HG03460 (cell line): ENCODE measurements at regions not wholly inside any gene's neighbourhood (a gene's known extent, or its start where the extent isn't known, plus 50 kb on each side); places are given as distances from the start of the nearest gene placed in this dataset.

ENCODE experiments used
- ATAC-seq: cut with Tn5 transposase; IDR thresholded peaks from one replicate; pipeline ENCODE4 v1.9.1; 2021; ENCODE audit not compliant: unreplicated experiment

GRCh38 chr14:87816416-87816815, 176.6 kb downstream of the GALC start:
- ATAC-seq: no peak

GRCh38 chr14:87815121-87815520, 177.9 kb downstream of the GALC start:
- no peak for ATAC-seq

GRCh38 chr14:87813686-87814085, 179.3 kb downstream of the GALC start:
- ATAC-seq: no peak

- ATAC-seq: no peak
Observed at GRCh38 chr14:87813211-87813610, 179.8 kb downstream of the GALC start.

- no peak for ATAC-seq
Observed at GRCh38 chr14:87811246-87811645, 181.7 kb downstream of the GALC start.

- ATAC-seq: no peak
Observed at GRCh38 chr14:87810711-87811110, 182.3 kb downstream of the GALC start.

GRCh38 chr14:87809261-87809660, 183.7 kb downstream of the GALC start:
- ATAC-seq: no peak

- ATAC-seq: no peak
Observed at GRCh38 chr14:87805315-87805723, 187.7 kb downstream of the GALC start.

GRCh38 chr14:87800216-87800615, 192.8 kb downstream of the GALC start:
- no peak for ATAC-seq

GRCh38 chr14:87799400-87799799, 193.6 kb downstream of the GALC start:
- no peak for ATAC-seq

GRCh38 chr14:87797001-87797400, 196.0 kb downstream of the GALC start:
- no peak for ATAC-seq

GRCh38 chr14:87794561-87794960, 198.4 kb downstream of the GALC start:
- no peak for ATAC-seq

- ATAC-seq: no peak
Observed at GRCh38 chr14:87785897-87786296, 207.1 kb downstream of the GALC start.

GRCh38 chr14:87784386-87784785, 208.6 kb downstream of the GALC start:
- no peak for ATAC-seq

- ATAC-seq: no peak
Observed at GRCh38 chr14:87783071-87783470, 209.9 kb downstream of the GALC start.

- ATAC-seq: no peak
Observed at GRCh38 chr14:87772854-87773253, 220.1 kb downstream of the GALC start.

GRCh38 chr14:87767567-87767901, 225.4 kb downstream of the GALC start:
- peak; percentile 90 for ATAC-seq

- ATAC-seq: no peak
Observed at GRCh38 chr14:87758876-87759275, 234.1 kb downstream of the GALC start.

GRCh38 chr14:87756661-87757060, 236.3 kb downstream of the GALC start:
- peak; percentile 67 for ATAC-seq

- ATAC-seq: no peak
Observed at GRCh38 chr14:87754520-87755223, 238.3 kb downstream of the GALC start.

GRCh38 chr14:87748558-87748957, 244.4 kb downstream of the GALC start:
- no peak for ATAC-seq

GRCh38 chr14:87745507-87746118, 247.4 kb downstream of the GALC start:
- no peak for ATAC-seq
